ENCODE measurements at regions not wholly inside any gene's neighbourhood (a gene's known extent, or its start where the extent isn't known, plus 50 kb on each side); places are given as distances from the start of the nearest gene placed in this dataset.
A peak's percentile ranks its signal among the peaks of the same experiment; 100 is the strongest.

DNA sequence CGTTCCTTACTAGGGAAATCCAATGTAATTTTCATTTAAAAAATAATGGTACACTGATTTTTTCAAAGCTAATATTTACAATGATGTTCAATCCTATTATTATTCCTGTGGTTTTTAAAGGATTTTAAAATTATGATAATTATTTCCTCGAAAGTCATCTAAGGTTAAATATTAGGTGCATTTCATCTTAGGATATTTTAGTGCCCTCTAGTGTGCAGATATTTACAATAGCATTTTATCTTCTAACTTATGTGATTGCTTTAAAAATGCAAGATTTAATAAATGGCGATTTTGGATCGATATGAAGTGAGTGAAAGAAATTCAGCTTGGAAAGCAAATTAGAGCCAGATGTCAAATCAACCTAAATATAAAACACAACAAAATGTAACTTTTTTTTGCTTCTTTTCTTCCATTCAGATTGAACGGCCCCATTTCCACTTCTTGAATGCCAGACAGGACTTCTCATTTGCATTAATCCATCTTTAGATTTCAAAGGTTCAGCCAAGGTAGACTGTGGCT, 293.5 kb downstream of the SLC6A15 start:
- Histone ChIP-seq H3K9me3 (0 out of 3 replicates have a peak, but pooled peaks cover 2% of the 10 kb centered on the region), H3K4me3 (no peak overlapping the region), H3K4me2 (no peak overlapping the region), H3K4me1 (no peaks in the 10 kb centered on the region), H3K27ac (no peak overlapping the region)
- TF ChIP-seq POLR2A (IDR thresholded peaks at IDR 0.05; ENCODE audit: low read length) (no peak), RNF2 (IDR thresholded peaks at IDR 0.05; ENCODE audit: borderline replicate concordance, low read depth) (no peak), FOXS1 (CRISPR knock-in tag; IDR thresholded peaks at IDR 0.05) (no peak), RCOR1 (IDR thresholded peaks at IDR 0.05; ENCODE audit: low read depth, low read length) (no peak)
- TF ChIP-seq, protein P1, sequence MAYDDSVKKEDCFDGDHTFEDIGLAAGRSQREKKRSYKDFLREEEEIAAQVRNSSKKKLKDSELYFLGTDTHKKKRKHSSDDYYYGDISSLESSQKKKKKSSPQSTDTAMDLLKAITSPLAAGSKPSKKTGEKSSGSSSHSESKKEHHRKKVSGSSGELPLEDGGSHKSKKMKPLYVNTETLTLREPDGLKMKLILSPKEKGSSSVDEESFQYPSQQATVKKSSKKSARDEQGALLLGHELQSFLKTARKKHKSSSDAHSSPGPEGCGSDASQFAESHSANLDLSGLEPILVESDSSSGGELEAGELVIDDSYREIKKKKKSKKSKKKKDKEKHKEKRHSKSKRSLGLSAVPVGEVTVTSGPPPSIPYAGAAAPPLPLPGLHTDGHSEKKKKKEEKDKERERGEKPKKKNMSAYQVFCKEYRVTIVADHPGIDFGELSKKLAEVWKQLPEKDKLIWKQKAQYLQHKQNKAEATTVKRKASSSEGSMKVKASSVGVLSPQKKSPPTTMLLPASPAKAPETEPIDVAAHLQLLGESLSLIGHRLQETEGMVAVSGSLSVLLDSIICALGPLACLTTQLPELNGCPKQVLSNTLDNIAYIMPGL (CRISPR knock-in tag; IDR thresholded peaks at IDR 0.05; ENCODE audit: borderline replicate concordance), result no peak
- TF ChIP-seq, protein P2, sequence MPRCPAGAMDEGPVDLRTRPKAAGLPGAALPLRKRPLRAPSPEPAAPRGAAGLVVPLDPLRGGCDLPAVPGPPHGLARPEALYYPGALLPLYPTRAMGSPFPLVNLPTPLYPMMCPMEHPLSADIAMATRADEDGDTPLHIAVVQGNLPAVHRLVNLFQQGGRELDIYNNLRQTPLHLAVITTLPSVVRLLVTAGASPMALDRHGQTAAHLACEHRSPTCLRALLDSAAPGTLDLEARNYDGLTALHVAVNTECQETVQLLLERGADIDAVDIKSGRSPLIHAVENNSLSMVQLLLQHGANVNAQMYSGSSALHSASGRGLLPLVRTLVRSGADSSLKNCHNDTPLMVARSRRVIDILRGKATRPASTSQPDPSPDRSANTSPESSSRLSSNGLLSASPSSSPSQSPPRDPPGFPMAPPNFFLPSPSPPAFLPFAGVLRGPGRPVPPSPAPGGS (IDR thresholded peaks at IDR 0.05), result no peak
- TF ChIP-seq, protein P3, sequence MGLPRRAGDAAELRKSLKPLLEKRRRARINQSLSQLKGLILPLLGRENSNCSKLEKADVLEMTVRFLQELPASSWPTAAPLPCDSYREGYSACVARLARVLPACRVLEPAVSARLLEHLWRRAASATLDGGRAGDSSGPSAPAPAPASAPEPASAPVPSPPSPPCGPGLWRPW (IDR thresholded peaks at IDR 0.05), result no peak
- DNase-seq (ENCODE audit: low read depth in 1 of 2, low spot score in 1 of 2) (peak in 1 of 2 experiments; percentile 0), ATAC-seq (no peak), FAIRE-seq (no peak)
- ChIA-PET CTCF (no interaction called here), POLR2A (no interaction called here)
- WGBS (ENCODE audit: missing lambda C conversion rate), result 17% methylated on average over 5 of the region's 5 CpGs

DNA sequence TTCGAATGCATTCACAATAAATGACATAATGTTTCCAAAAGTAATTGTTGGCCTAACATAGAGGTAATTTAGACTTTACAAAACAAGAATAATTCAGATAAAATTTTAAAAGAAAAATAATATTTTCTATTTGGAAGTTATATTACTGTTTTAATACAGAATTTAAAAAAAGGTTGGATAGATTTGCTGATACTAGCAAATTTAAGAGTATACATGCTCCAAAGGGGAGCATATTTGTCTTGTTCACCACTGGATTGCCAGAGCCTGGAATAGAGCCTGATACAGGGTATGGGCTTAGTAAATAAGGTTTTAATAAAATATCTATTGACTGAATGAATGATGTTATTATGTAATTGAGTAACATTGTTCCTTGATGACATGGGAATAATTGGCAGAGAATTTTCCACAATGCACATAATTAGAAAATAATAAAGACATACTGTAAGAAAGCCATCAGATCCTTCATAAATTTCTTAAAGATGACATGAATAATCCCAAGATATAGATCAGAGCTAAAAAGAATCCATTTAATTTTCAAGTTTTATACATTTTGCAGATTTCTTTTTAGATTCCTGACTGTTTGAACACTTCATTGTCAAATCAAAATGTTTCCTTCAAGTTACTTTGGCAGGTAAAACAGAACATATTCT, 305.3 kb downstream of the SLC6A15 start:
- Histone ChIP-seq H3K4me3 (no peak overlapping the region), H3K27ac (no peak overlapping the region), H3K4me1 (no peaks in the 10 kb centered on the region), H3K9me3 (no peaks in the 10 kb centered on the region), H3K4me2 (no peak overlapping the region)
- ChIA-PET POLR2A (no interaction called here), CTCF (no interaction called here)
- FAIRE-seq, result no peak
- DNase-seq (ENCODE audit: low read depth in 1 of 2, low spot score in 1 of 2), result no peak
- TF ChIP-seq MAFK (IDR thresholded peaks at IDR 0.05; ENCODE audit: partially characterized antibody) (peak; percentile 48), BHLHE40 (IDR thresholded peaks at IDR 0.05; ENCODE audit: low read depth, low read length) (no peak)
- ATAC-seq, result no peak
- 13% methylated on average over 1 of the region's 1 CpG for WGBS (ENCODE audit: missing lambda C conversion rate)

DNA sequence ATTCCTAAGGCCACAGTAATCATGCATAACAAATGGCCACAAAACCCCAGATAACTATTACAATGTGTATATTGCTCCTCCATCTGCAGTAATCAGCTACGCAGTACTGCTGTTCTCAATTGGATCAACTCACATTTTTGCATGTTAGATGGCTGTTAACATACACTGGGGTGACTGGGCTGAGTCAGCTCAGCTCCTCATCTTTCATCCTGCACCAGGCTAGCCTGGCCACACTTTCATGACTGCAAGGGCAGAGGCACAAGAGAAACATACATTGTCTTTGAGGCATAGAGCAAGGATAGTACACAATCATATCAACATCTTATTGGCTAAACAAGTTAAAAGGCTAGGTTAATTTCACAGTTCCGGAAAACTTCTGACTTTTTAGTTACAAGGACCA, 306.6 kb downstream of the SLC6A15 start:
- Histone ChIP-seq H3K4me3 (no peak overlapping the region), H3K9me3 (no peaks in the 10 kb centered on the region), H3K4me2 (no peak overlapping the region), H3K27ac (no peak overlapping the region), H3K4me1 (no peaks in the 10 kb centered on the region)
- peak; percentile 13 for FAIRE-seq
- TF ChIP-seq HOXB13 (CRISPR knock-in tag; IDR thresholded peaks at IDR 0.05; ENCODE audit: low read depth) (no peak), HOXA7 (CRISPR knock-in tag; IDR thresholded peaks at IDR 0.05) (no peak), HEYL (CRISPR knock-in tag; IDR thresholded peaks at IDR 0.05) (no peak), CHD4 (IDR thresholded peaks at IDR 0.05; ENCODE audit: borderline replicate concordance) (no peak), MAFK (IDR thresholded peaks at IDR 0.05; ENCODE audit: partially characterized antibody) (no peak), EHMT2 (IDR thresholded peaks at IDR 0.05; ENCODE audit: low read depth) (no peak), BHLHE40 (IDR thresholded peaks at IDR 0.05; ENCODE audit: low read depth, low read length) (no peak), CEBPB (IDR thresholded peaks at IDR 0.05) (no peak), JUN (IDR thresholded peaks at IDR 0.05) (no peak), SREBF2 (IDR thresholded peaks at IDR 0.05) (no peak), MYC (IDR thresholded peaks at IDR 0.05; ENCODE audit: borderline replicate concordance, low read length) (no peak), ESRRA (IDR thresholded peaks at IDR 0.05; ENCODE audit: borderline replicate concordance, low read length) (no peak), RFX5 (IDR thresholded peaks at IDR 0.05) (no peak), NPAS2 (CRISPR knock-in tag; IDR thresholded peaks at IDR 0.05; ENCODE audit: borderline replicate concordance) (no peak), FOSB (CRISPR knock-in tag; IDR thresholded peaks at IDR 0.05) (no peak)
- TF ChIP-seq, protein P4, sequence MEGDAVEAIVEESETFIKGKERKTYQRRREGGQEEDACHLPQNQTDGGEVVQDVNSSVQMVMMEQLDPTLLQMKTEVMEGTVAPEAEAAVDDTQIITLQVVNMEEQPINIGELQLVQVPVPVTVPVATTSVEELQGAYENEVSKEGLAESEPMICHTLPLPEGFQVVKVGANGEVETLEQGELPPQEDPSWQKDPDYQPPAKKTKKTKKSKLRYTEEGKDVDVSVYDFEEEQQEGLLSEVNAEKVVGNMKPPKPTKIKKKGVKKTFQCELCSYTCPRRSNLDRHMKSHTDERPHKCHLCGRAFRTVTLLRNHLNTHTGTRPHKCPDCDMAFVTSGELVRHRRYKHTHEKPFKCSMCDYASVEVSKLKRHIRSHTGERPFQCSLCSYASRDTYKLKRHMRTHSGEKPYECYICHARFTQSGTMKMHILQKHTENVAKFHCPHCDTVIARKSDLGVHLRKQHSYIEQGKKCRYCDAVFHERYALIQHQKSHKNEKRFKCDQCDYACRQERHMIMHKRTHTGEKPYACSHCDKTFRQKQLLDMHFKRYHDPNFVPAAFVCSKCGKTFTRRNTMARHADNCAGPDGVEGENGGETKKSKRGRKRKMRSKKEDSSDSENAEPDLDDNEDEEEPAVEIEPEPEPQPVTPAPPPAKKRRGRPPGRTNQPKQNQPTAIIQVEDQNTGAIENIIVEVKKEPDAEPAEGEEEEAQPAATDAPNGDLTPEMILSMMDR (IDR thresholded peaks at IDR 0.05), result no peak
- TF ChIP-seq, protein P5, sequence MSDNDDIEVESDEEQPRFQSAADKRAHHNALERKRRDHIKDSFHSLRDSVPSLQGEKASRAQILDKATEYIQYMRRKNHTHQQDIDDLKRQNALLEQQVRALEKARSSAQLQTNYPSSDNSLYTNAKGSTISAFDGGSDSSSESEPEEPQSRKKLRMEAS (IDR thresholded peaks at IDR 0.05), result no peak
- CTCF ChIA-PET, result no interaction called here
- no peak for ATAC-seq
- POLR2A ChIA-PET, result no interaction called here
- WGBS (ENCODE audit: missing lambda C conversion rate), result 64% methylated on average over 2 of the region's 2 CpGs
- DNase-seq (ENCODE audit: low read depth in 1 of 2, low spot score in 1 of 2), result no peak

Measured in A549 (cell line).